H1 (cell line): ENCODE measurements at regions not wholly inside any gene's neighbourhood (a gene's known extent, or its start where the extent isn't known, plus 50 kb on each side); places are given as distances from the start of the nearest gene placed in this dataset.

Source experiments
- CTCF ChIA-PET: fragments of 300-600 bp; sonication (Branson Sonifier 250); formaldehyde crosslinking; loops from one replicate; lab custom pipeline; 2021; ENCODE audit not compliant: partially characterized antibody; lab: Charles Lee
- POLR2A ChIA-PET: fragments of 300-600 bp; sonication (Branson Sonifier 250); formaldehyde crosslinking; loops from one replicate; lab custom pipeline; 2021; ENCODE audit warnings: inconsistent platforms; ENCODE audit not compliant: partially characterized antibody; lab: Charles Lee
- DNase-seq, 2 experiments: peaks; one replicate each; pipeline versions ENCODE4 v3.0.0 to v3.0.0-alpha.2; 2010 to 2022; ENCODE audit warnings: low spot score in 2 of 2, low read depth in 1 of 2, mixed read lengths in 1 of 2
- FAIRE-seq: peaks from 2 replicates; lab custom pipeline; 2011; peaks lifted over from hg19 to GRCh38; lab: Jason Lieb, UNC
- H2AFZ ChIP-seq: 2 replicates; pipeline ENCODE4 v1.8.1; 2012; ENCODE audit warnings: low read length, inconsistent platforms
- H2AK5ac ChIP-seq: 2 replicates; pipeline ENCODE4 v1.6.1; 2013; ENCODE audit warnings: low read depth, low read length
- H2BK120ac ChIP-seq: replicated peaks from 2 replicates; pipeline ENCODE3; 2013; ENCODE audit warnings: low read depth, low read length, inconsistent platforms
- H2BK12ac ChIP-seq: 2 replicates; pipeline ENCODE4 v1.6.1; 2013; ENCODE audit warnings: low read depth, low read length
- H2BK15ac ChIP-seq: 2 replicates; pipeline ENCODE4 v1.6.1; 2013; ENCODE audit warnings: low read length
- H2BK20ac ChIP-seq: 2 replicates; pipeline ENCODE4 v1.6.1; 2013; ENCODE audit warnings: low read length
- H2BK5ac ChIP-seq: 2 replicates; pipeline ENCODE4 v1.6.1; 2013; ENCODE audit warnings: low read depth, low read length
- H3K14ac ChIP-seq: 2 replicates; pipeline ENCODE4 v1.6.1; 2013; ENCODE audit warnings: inconsistent platforms; ENCODE audit not compliant: insufficient read length
- H3K18ac ChIP-seq: 2 replicates; pipeline ENCODE4 v1.6.1; 2013; ENCODE audit warnings: low read length; ENCODE audit errors: extremely low read depth
- H3K23ac ChIP-seq: 2 replicates; pipeline ENCODE4 v1.6.1; 2013; ENCODE audit warnings: inconsistent platforms; ENCODE audit not compliant: insufficient read length
- H3K23me2 ChIP-seq: 2 replicates; pipeline ENCODE4 v1.6.1; 2013; ENCODE audit warnings: low read depth, low read length
- H3K27ac ChIP-seq: 2 replicates; pipeline ENCODE4 v1.6.1; 2011; ENCODE audit warnings: low read depth, low read length, inconsistent platforms
- H3K27me3 ChIP-seq, 4 experiments: replicated peaks in 1 of 4; 1 replicate in 1 of 4; 2 replicates in 3 of 4; pipeline versions ENCODE4 v1.6.1 to v1.8.1; 2011 to 2013; ENCODE audit warnings: low read length in 3 of 4, mild to moderate bottlenecking in 3 of 4, inconsistent platforms in 2 of 4, mixed read lengths in 2 of 4, moderate library complexity in 1 of 4; ENCODE audit not compliant: control insufficient read depth in 3 of 4, insufficient read depth in 3 of 4; ENCODE audit errors: extremely low read depth in 1 of 4
- H3K36me3 ChIP-seq, 4 experiments: 2 replicates each; pipeline versions ENCODE4 v1.6.1 to v1.8.1; 2011 to 2013; ENCODE audit warnings: mild to moderate bottlenecking in 4 of 4, low read length in 3 of 4, moderate library complexity in 2 of 4, control low read depth in 1 of 4, inconsistent platforms in 1 of 4; ENCODE audit not compliant: insufficient read depth in 4 of 4, control insufficient read depth in 2 of 4
- H3K4ac ChIP-seq: replicated peaks from 2 replicates; pipeline ENCODE3; 2013; ENCODE audit warnings: low read length, low read depth, mixed read lengths, inconsistent platforms; ENCODE audit not compliant: insufficient read length
- H3K4me1 ChIP-seq, 4 experiments: replicated peaks in 1 of 4; 1 replicate in 1 of 4; 2 replicates in 3 of 4; pipeline versions ENCODE4 v1.6.1 to v1.8.1; 2011 to 2013; ENCODE audit warnings: low read length in 3 of 4, inconsistent platforms in 2 of 4, mixed read lengths in 1 of 4; ENCODE audit not compliant: insufficient read depth in 4 of 4, control insufficient read depth in 3 of 4
- H3K4me2 ChIP-seq, 2 experiments: 2 replicates each; pipeline versions ENCODE4 v1.6.1 to v1.8.1; 2011 to 2013; ENCODE audit warnings: low read depth in 2 of 2, low read length in 2 of 2, control low read depth in 1 of 2, inconsistent platforms in 1 of 2, mild to moderate bottlenecking in 1 of 2; ENCODE audit not compliant: insufficient read depth in 1 of 2
- H3K4me3 ChIP-seq, 4 experiments: fragments of 200-600, 300-600 bp in 1 of 4; sonication (generic), shearing (Covaris generic), sonication (Bioruptor Twin) in 1 of 4; 2 replicates each; pipeline versions ENCODE4 v1.5.1 to v1.8.1; 2011 to 2016; ENCODE audit warnings: low read length in 4 of 4, low read depth in 3 of 4, control low read depth in 2 of 4, inconsistent platforms in 2 of 4, mild to moderate bottlenecking in 2 of 4, mixed read lengths in 1 of 4, moderate library complexity in 1 of 4; ENCODE audit not compliant: insufficient read depth in 2 of 4; ENCODE audit errors: extremely low read depth in 1 of 4
- H3K56ac ChIP-seq: replicated peaks from 2 replicates; pipeline ENCODE3; 2013; ENCODE audit warnings: low read depth, mild to moderate bottlenecking, mixed read lengths, low read length, inconsistent platforms; ENCODE audit not compliant: insufficient read length
- H3K79me1 ChIP-seq: 2 replicates; pipeline ENCODE4 v1.6.1; 2013; ENCODE audit warnings: low read depth, low read length, control low read depth
- H3K79me2 ChIP-seq, 2 experiments: 2 replicates each; pipeline versions ENCODE4 v1.6.1 to v1.8.1; 2012 to 2013; ENCODE audit warnings: low read length in 2 of 2, mild to moderate bottlenecking in 2 of 2, inconsistent platforms in 1 of 2; ENCODE audit not compliant: insufficient read depth in 2 of 2, control insufficient read depth in 1 of 2
- H3K9ac ChIP-seq, 4 experiments: replicated peaks in 1 of 4; 1 replicate in 1 of 4; 2 replicates in 3 of 4; pipeline versions ENCODE4 v1.6.1 to v1.8.1; 2011 to 2013; ENCODE audit warnings: low read depth in 3 of 4, low read length in 3 of 4, control low read depth in 2 of 4, mild to moderate bottlenecking in 2 of 4, moderate library complexity in 2 of 4, inconsistent platforms in 1 of 4; ENCODE audit errors: extremely low read depth in 1 of 4
- H3K9me3 ChIP-seq, 2 experiments: 2 replicates each; pipeline versions ENCODE4 v1.6.1 to v1.8.1; 2012 to 2013; ENCODE audit warnings: mild to moderate bottlenecking in 2 of 2, moderate library complexity in 2 of 2, control low read depth in 1 of 2, inconsistent platforms in 1 of 2, low read depth in 1 of 2, low read length in 1 of 2, mixed read lengths in 1 of 2; ENCODE audit not compliant: insufficient read depth in 2 of 2
- H4K20me1 ChIP-seq, 2 experiments: replicated peaks in 1 of 2; 2 replicates each; pipeline versions ENCODE3 to v1.8.1; 2011 to 2013; ENCODE audit warnings: inconsistent platforms in 2 of 2, low read length in 2 of 2, mild to moderate bottlenecking in 1 of 2; ENCODE audit not compliant: insufficient read depth in 2 of 2, control insufficient read depth in 1 of 2
- H4K5ac ChIP-seq: 2 replicates; pipeline ENCODE4 v1.6.1; 2013; ENCODE audit warnings: low read length, low read depth, mixed read lengths, inconsistent platforms; ENCODE audit not compliant: insufficient read length
- H4K8ac ChIP-seq: 2 replicates; pipeline ENCODE4 v1.8.0; 2013; ENCODE audit warnings: mild to moderate bottlenecking, moderate library complexity, low read length, inconsistent platforms; ENCODE audit not compliant: insufficient read depth; ENCODE audit errors: extremely low read depth
- H4K91ac ChIP-seq: replicated peaks from 2 replicates; pipeline ENCODE3; 2013; ENCODE audit warnings: low read length, mixed read lengths, inconsistent platforms; ENCODE audit not compliant: insufficient read length
- BRCA1 ChIP-seq: IDR thresholded peaks from 2 replicates; pipeline ENCODE4 v1.6.1; 2012; ENCODE audit warnings: low read depth, low read length, improper control_type of control experiment
- CHD2 ChIP-seq: IDR thresholded peaks from 2 replicates; pipeline ENCODE4 v1.6.1; 2012; ENCODE audit warnings: low read length, improper control_type of control experiment
- HDAC2 ChIP-seq, 2 experiments: fragments of 300-600 bp in 1 of 2; sonication (generic) in 1 of 2; IDR thresholded peaks; 2 replicates each; pipeline ENCODE4 v1.6.1; 2011 to 2012; ENCODE audit warnings: low read depth in 2 of 2, low read length in 2 of 2, mild to moderate bottlenecking in 2 of 2, moderate library complexity in 2 of 2, borderline replicate concordance in 1 of 2, inconsistent platforms in 1 of 2
- HDAC6 ChIP-seq: IDR thresholded peaks from one replicate; pipeline ENCODE4 v1.7.1; 2012; ENCODE audit warnings: low read depth, mild to moderate bottlenecking, inconsistent platforms, low read length, moderate library complexity
- MAFK ChIP-seq: IDR thresholded peaks from 2 replicates; pipeline ENCODE4 v1.6.1; 2012; ENCODE audit warnings: low read depth, mild to moderate bottlenecking, improper control_type of control experiment, low read length
- NRF1 ChIP-seq: IDR thresholded peaks from 2 replicates; pipeline ENCODE4 v1.6.1; 2011; ENCODE audit warnings: mild to moderate bottlenecking, low read depth, low read length, improper control_type of control experiment
- POU5F1 ChIP-seq: IDR thresholded peaks from 2 replicates; pipeline ENCODE4 v1.6.1; 2011; ENCODE audit warnings: low read depth, mild to moderate bottlenecking, low read length, moderate library complexity
- RFX5 ChIP-seq: IDR thresholded peaks from 2 replicates; pipeline ENCODE4 v1.6.1; 2011; ENCODE audit warnings: low read depth, low read length, improper control_type of control experiment, borderline replicate concordance
- RXRA ChIP-seq: IDR thresholded peaks from 2 replicates; pipeline ENCODE4 v1.6.1; 2011; ENCODE audit warnings: low read depth, mild to moderate bottlenecking, low read length, moderate library complexity; ENCODE audit not compliant: insufficient read depth
- SAP30 ChIP-seq: fragments of 300-600 bp; sonication (generic); IDR thresholded peaks from 2 replicates; pipeline ENCODE4 v1.7.1; 2012; ENCODE audit warnings: low read length, moderate library complexity, mild to moderate bottlenecking, inconsistent platforms; ENCODE audit not compliant: insufficient read depth, insufficient replicate concordance
- SIRT6 ChIP-seq: IDR thresholded peaks from one replicate; pipeline ENCODE4 v1.7.1; 2012; ENCODE audit warnings: low read length, inconsistent platforms
- TCF12 ChIP-seq: IDR thresholded peaks from 2 replicates; pipeline ENCODE4 v1.6.1; 2011; ENCODE audit warnings: low read depth, mild to moderate bottlenecking, low read length
- USF2 ChIP-seq: IDR thresholded peaks from 2 replicates; pipeline ENCODE4 v1.6.1; 2011; ENCODE audit warnings: low read length, improper control_type of control experiment
- YY1 ChIP-seq: IDR thresholded peaks from 2 replicates; pipeline ENCODE4 v1.6.1; 2011; ENCODE audit warnings: low read depth, mild to moderate bottlenecking, low read length
- WGBS, 2 experiments: shearing (Covaris generic) in 1 of 2; methylation state at CpG; one replicate each; pipeline versions ENCODE4 v1.1.6 to v1.1.7; 2013 to 2015; ENCODE audit warnings: low lambda C conversion rate in 2 of 2, mixed read lengths in 2 of 2, inconsistent platforms in 1 of 2, low coverage in 1 of 2, missing lambda C conversion rate in 1 of 2; ENCODE audit not compliant: insufficient replicate concordance in 2 of 2, insufficient coverage in 1 of 2, insufficient read length in 1 of 2; ENCODE audit errors: extremely low coverage in 1 of 2, missing lambda C conversion rate in 1 of 2; 5-methylcytosine and 5-hydroxymethylcytosine counted together

GRCh38 chrX:87236830-87237440 is 280.7 kb upstream of the KLHL4 start:
- H3K9me3 ChIP-seq, result no peaks in the 10 kb centered on the region
- H2BK5ac ChIP-seq, result no peak overlapping the region
- no peak overlapping the region for H2BK20ac ChIP-seq
- ChIA-PET CTCF (no interaction called here), POLR2A (no interaction called here)
- H4K8ac ChIP-seq, result no peak overlapping the region
- no peaks in the 10 kb centered on the region for H3K79me1 ChIP-seq
- no peak overlapping the region for H2BK120ac ChIP-seq
- no peak overlapping the region for H3K14ac ChIP-seq
- no peak overlapping the region for H3K4me2 ChIP-seq
- no peak overlapping the region for H3K27ac ChIP-seq
- H2BK15ac ChIP-seq, result no peak overlapping the region
- FAIRE-seq, result no peak
- H4K5ac ChIP-seq, result no peak overlapping the region
- no peaks in the 10 kb centered on the region for H4K20me1 ChIP-seq
- no peak overlapping the region for H3K23ac ChIP-seq
- H2BK12ac ChIP-seq, result no peak overlapping the region
- H3K27me3 ChIP-seq, result no peaks in the 10 kb centered on the region
- H3K23me2 ChIP-seq, result no peaks in the 10 kb centered on the region
- 92% methylated on average over 2 of the region's 2 CpGs; no CpG with 5 or more reads in 1 of the 2 experiments for WGBS, 2 experiments
- no peaks in the 10 kb centered on the region for H3K36me3 ChIP-seq
- no peak overlapping the region for H2AK5ac ChIP-seq
- no peak overlapping the region for H3K18ac ChIP-seq
- no peak overlapping the region for H2AFZ ChIP-seq
- no peaks in the 10 kb centered on the region for H3K79me2 ChIP-seq
- H4K91ac ChIP-seq, result no peak overlapping the region
- H3K56ac ChIP-seq, result no peak overlapping the region
- no peaks in the 10 kb centered on the region; a peak in 1 of 7 replicates for H3K4me1 ChIP-seq
- no peak for DNase-seq
- H3K4me3 ChIP-seq, result no peak overlapping the region
- H3K4ac ChIP-seq, result no peak overlapping the region
- H3K9ac ChIP-seq, result no peak overlapping the region
- TF ChIP-seq RFX5 (no peak), CHD2 (no peak), BRCA1 (no peak), YY1 (no peak), USF2 (no peak), TCF12 (no peak), RXRA (no peak), MAFK (no peak), NRF1 (no peak), SIRT6 (no peak), POU5F1 (no peak), HDAC2 (IDR thresholded peaks at IDR 0.05; ENCODE audit: borderline replicate concordance in 1 of 2, low read depth in 2 of 2, low read length in 2 of 2) (no peak), HDAC6 (no peak), SAP30 (no peak)
